HL-60 (cell line): ENCODE measurements at regions not wholly inside any gene's neighbourhood (a gene's known extent, or its start where the extent isn't known, plus 50 kb on each side); places are given as distances from the start of the nearest gene placed in this dataset.

ENCODE experiments used
- DNase-seq, 2 experiments: peaks; one replicate each; pipeline ENCODE4 v3.0.0-alpha.2; 2010 to 2020; ENCODE audit warnings: low read depth in 1 of 2, low spot score in 1 of 2
- H3K27ac ChIP-seq: fragments of 250-450 bp; sonication (Bioruptor Pico); replicated peaks from 2 replicates; pipeline ENCODE4 v1.5.1; 2020; ENCODE audit warnings: mild to moderate bottlenecking, moderate library complexity
- H3K27me3 ChIP-seq: fragments of 250-450 bp; sonication (Bioruptor Pico); 2 replicates; pipeline ENCODE4 v1.5.1; 2021; ENCODE audit warnings: mild to moderate bottlenecking, moderate library complexity; ENCODE audit not compliant: insufficient read depth, poor library complexity, severe bottlenecking
- H3K4me3 ChIP-seq: replicated peaks from 2 replicates; pipeline ENCODE4 v1.5.1; 2011; ENCODE audit warnings: mild to moderate bottlenecking, control low read depth, low read length; ENCODE audit not compliant: insufficient read depth
- CTCF ChIP-seq: IDR thresholded peaks from one replicate; pipeline ENCODE4 v1.5.1; 2011; ENCODE audit warnings: low read length, control low read depth, inconsistent platforms; ENCODE audit not compliant: insufficient read depth
- GABPA ChIP-seq: IDR thresholded peaks from 2 replicates; pipeline ENCODE4 v1.6.1; 2012; ENCODE audit warnings: low read depth
- POLR2AphosphoS5 ChIP-seq: IDR thresholded peaks from 2 replicates; pipeline ENCODE4 v1.6.1; 2012; ENCODE audit warnings: low read depth
- REST ChIP-seq: IDR thresholded peaks from 2 replicates; pipeline ENCODE4 v1.6.1; 2012; ENCODE audit warnings: low read depth; ENCODE audit not compliant: insufficient replicate concordance
- SPI1 ChIP-seq: IDR thresholded peaks from 2 replicates; pipeline ENCODE4 v1.6.1; 2012; ENCODE audit warnings: low read depth, mild to moderate bottlenecking, borderline replicate concordance

GRCh38 chr10:125396676-125397075 is 236.3 kb upstream of the CTBP2 start:
- Histone ChIP-seq H3K4me3 (no peak overlapping the region), H3K27me3 (no peaks in the 10 kb centered on the region), H3K27ac (no peak overlapping the region)
- TF ChIP-seq REST = no peak
- no peak for TF ChIP-seq CTCF
- TF ChIP-seq POLR2AphosphoS5 = no peak
- no peak for TF ChIP-seq SPI1
- TF ChIP-seq GABPA = no peak
- DNase-seq = no peak

- H3K27me3 ChIP-seq = no peaks in the 10 kb centered on the region
- H3K4me3 ChIP-seq = no peak overlapping the region
- no peak for TF ChIP-seq SPI1
- no peak for TF ChIP-seq REST
- no peak for TF ChIP-seq POLR2AphosphoS5
- TF ChIP-seq GABPA = no peak
- no peak for DNase-seq
- no peak overlapping the region for H3K27ac ChIP-seq
These were observed 232.2 kb upstream of the CTBP2 start for GRCh38 chr10:125392609-125393008.

- Histone ChIP-seq H3K27me3 (no peaks in the 10 kb centered on the region), H3K27ac (no peak overlapping the region), H3K4me3 (no peak overlapping the region)
- no peak for DNase-seq
- no peak for TF ChIP-seq GABPA
- TF ChIP-seq POLR2AphosphoS5 = no peak
- no peak for TF ChIP-seq CTCF
- no peak for TF ChIP-seq REST
- TF ChIP-seq SPI1 = no peak
These were observed 231.8 kb upstream of the CTBP2 start for GRCh38 chr10:125392154-125392553.
